ENCODE measurements at regions not wholly inside any gene's neighbourhood (a gene's known extent, or its start where the extent isn't known, plus 50 kb on each side); places are given as distances from the start of the nearest gene placed in this dataset.

- Histone ChIP-seq H3K4me3 (no peak overlapping the region), H3F3A (ENCODE audit: low read depth) (no peaks in the 10 kb centered on the region), H3K4me2 (no peak overlapping the region), H3K9me3 (ENCODE audit: low read depth) (no peaks in the 10 kb centered on the region), H3K27ac (no peak overlapping the region), H3K4me1 (peaks cover 11% of the 10 kb centered on the region), H2AFZ (replicated peaks) (no peak overlapping the region), H3K79me2 (ENCODE audit: low read depth) (no peaks in the 10 kb centered on the region), H4K20me1 (ENCODE audit: low read depth) (no peaks in the 10 kb centered on the region), H3K9ac (no peak overlapping the region), H3K36me3 (no peaks in the 10 kb centered on the region), H3K27me3 (no peaks in the 10 kb centered on the region)
- Mint-ChIP-seq H3K9me3 (no peaks in the 10 kb centered on the region), H3K4me1 (peaks cover 10% of the 10 kb centered on the region), H3K27me3 (ENCODE audit: insufficient read depth, low read depth) (no peaks in the 10 kb centered on the region), H3K27ac (no peak overlapping the region), H3K36me3 (no peaks in the 10 kb centered on the region), H3K4me3 (no peak overlapping the region)
- no peak for TF ChIP-seq CTCF (IDR thresholded peaks at IDR 0.05)
- no peak for TF ChIP-seq EZH2 (IDR thresholded peaks at IDR 0.05)
- no peak for DNase-seq (ENCODE audit: low spot score)
These were observed 556.6 kb downstream of the OMA1 start for GRCh38 chr1:57989877-57990276.

- H3K27me3 ChIP-seq = no peaks in the 10 kb centered on the region
- Mint-ChIP-seq H3K4me3 (no peak overlapping the region), H3K27me3 (ENCODE audit: insufficient read depth, low read depth) (no peaks in the 10 kb centered on the region), H3K4me1 (peaks cover 10% of the 10 kb centered on the region), H3K9me3 (no peaks in the 10 kb centered on the region), H3K27ac (peak overlapping the region; percentile 9), H3K36me3 (no peaks in the 10 kb centered on the region)
- peaks cover 19% of the 10 kb centered on the region for H3K4me1 ChIP-seq
- peak; percentile 37 for DNase-seq (ENCODE audit: low spot score)
- TF ChIP-seq EZH2 (IDR thresholded peaks at IDR 0.05) (no peak), CTCF (IDR thresholded peaks at IDR 0.05) (no peak), EZH2phosphoT487 (IDR thresholded peaks at IDR 0.05) (no peak)
- H2AFZ ChIP-seq (replicated peaks) = no peak overlapping the region
- no peak overlapping the region for H3K27ac ChIP-seq
- H3K9me3 ChIP-seq (ENCODE audit: low read depth) = no peaks in the 10 kb centered on the region
- H3K9ac ChIP-seq = no peak overlapping the region
- H3F3A ChIP-seq (ENCODE audit: low read depth) = no peaks in the 10 kb centered on the region
- H3K4me2 ChIP-seq = peak overlapping the region; percentile 41
- H3K79me2 ChIP-seq (ENCODE audit: low read depth) = no peaks in the 10 kb centered on the region
- no peaks in the 10 kb centered on the region for H4K20me1 ChIP-seq (ENCODE audit: low read depth)
- H3K36me3 ChIP-seq = no peaks in the 10 kb centered on the region
- H3K4me3 ChIP-seq = no peak overlapping the region
These were observed 559.0 kb downstream of the OMA1 start for GRCh38 chr1:57987523-57987922.

- H3K27ac ChIP-seq = no peak overlapping the region
- H3K4me3 ChIP-seq = no peak overlapping the region
- H4K20me1 ChIP-seq (ENCODE audit: low read depth) = no peaks in the 10 kb centered on the region
- Mint-ChIP-seq H3K36me3 (no peaks in the 10 kb centered on the region), H3K27me3 (ENCODE audit: insufficient read depth, low read depth) (no peaks in the 10 kb centered on the region), H3K4me1 (peaks cover 10% of the 10 kb centered on the region), H3K9me3 (no peaks in the 10 kb centered on the region), H3K4me3 (no peak overlapping the region), H3K27ac (no peak overlapping the region)
- H3K36me3 ChIP-seq = no peaks in the 10 kb centered on the region
- H2AFZ ChIP-seq (replicated peaks) = no peak overlapping the region
- H3K4me2 ChIP-seq = no peak overlapping the region
- DNase-seq (ENCODE audit: low spot score) = no peak
- TF ChIP-seq CTCF (IDR thresholded peaks at IDR 0.05) = no peak
- no peak for TF ChIP-seq EZH2phosphoT487 (IDR thresholded peaks at IDR 0.05)
- TF ChIP-seq EZH2 (IDR thresholded peaks at IDR 0.05) = no peak
- no peaks in the 10 kb centered on the region for H3K79me2 ChIP-seq (ENCODE audit: low read depth)
- peaks cover 19% of the 10 kb centered on the region for H3K4me1 ChIP-seq
- no peak overlapping the region for H3K9ac ChIP-seq
- no peaks in the 10 kb centered on the region for H3K9me3 ChIP-seq (ENCODE audit: low read depth)
- H3F3A ChIP-seq (ENCODE audit: low read depth) = no peaks in the 10 kb centered on the region
- H3K27me3 ChIP-seq = no peaks in the 10 kb centered on the region
These were observed 560.1 kb downstream of the OMA1 start for GRCh38 chr1:57986432-57986831.

GRCh38 chr1:57984277-57984676 lies 560.4 kb upstream of the DAB1 start:
- TF ChIP-seq EZH2 (IDR thresholded peaks at IDR 0.05) = no peak
- no peak for TF ChIP-seq CTCF (IDR thresholded peaks at IDR 0.05)
- no peak for TF ChIP-seq EZH2phosphoT487 (IDR thresholded peaks at IDR 0.05)
- Mint-ChIP-seq H3K9me3 (no peaks in the 10 kb centered on the region), H3K27me3 (ENCODE audit: insufficient read depth, low read depth) (no peaks in the 10 kb centered on the region), H3K27ac (no peak overlapping the region), H3K4me3 (no peak overlapping the region), H3K4me1 (peaks cover 10% of the 10 kb centered on the region), H3K36me3 (no peaks in the 10 kb centered on the region)
- no peak overlapping the region for H3K4me2 ChIP-seq
- H3K4me1 ChIP-seq = peaks cover 19% of the 10 kb centered on the region
- no peaks in the 10 kb centered on the region for H3F3A ChIP-seq (ENCODE audit: low read depth)
- no peaks in the 10 kb centered on the region for H3K9me3 ChIP-seq (ENCODE audit: low read depth)
- no peak overlapping the region for H3K4me3 ChIP-seq
- H2AFZ ChIP-seq (replicated peaks) = no peak overlapping the region
- H3K27me3 ChIP-seq = no peaks in the 10 kb centered on the region
- DNase-seq (ENCODE audit: low spot score) = no peak
- H3K9ac ChIP-seq = no peak overlapping the region
- H3K27ac ChIP-seq = no peak overlapping the region
- no peaks in the 10 kb centered on the region for H4K20me1 ChIP-seq (ENCODE audit: low read depth)
- H3K79me2 ChIP-seq (ENCODE audit: low read depth) = no peaks in the 10 kb centered on the region
- H3K36me3 ChIP-seq = no peaks in the 10 kb centered on the region

Data from neural progenitor cell (in vitro differentiated cells).